Ramos (cell line): ENCODE measurements at regions not wholly inside any gene's neighbourhood (a gene's known extent, or its start where the extent isn't known, plus 50 kb on each side); places are given as distances from the start of the nearest gene placed in this dataset.

ENCODE experiments used
- in situ Hi-C: fragments of 300-500 bp; cut with MboI; formaldehyde crosslinking; loops from one replicate; pipeline ENCODE4 v1.14.3; 2022; ENCODE audit warnings: low sequenced_read_pairs; ENCODE audit not compliant: unreplicated experiment

DNA sequence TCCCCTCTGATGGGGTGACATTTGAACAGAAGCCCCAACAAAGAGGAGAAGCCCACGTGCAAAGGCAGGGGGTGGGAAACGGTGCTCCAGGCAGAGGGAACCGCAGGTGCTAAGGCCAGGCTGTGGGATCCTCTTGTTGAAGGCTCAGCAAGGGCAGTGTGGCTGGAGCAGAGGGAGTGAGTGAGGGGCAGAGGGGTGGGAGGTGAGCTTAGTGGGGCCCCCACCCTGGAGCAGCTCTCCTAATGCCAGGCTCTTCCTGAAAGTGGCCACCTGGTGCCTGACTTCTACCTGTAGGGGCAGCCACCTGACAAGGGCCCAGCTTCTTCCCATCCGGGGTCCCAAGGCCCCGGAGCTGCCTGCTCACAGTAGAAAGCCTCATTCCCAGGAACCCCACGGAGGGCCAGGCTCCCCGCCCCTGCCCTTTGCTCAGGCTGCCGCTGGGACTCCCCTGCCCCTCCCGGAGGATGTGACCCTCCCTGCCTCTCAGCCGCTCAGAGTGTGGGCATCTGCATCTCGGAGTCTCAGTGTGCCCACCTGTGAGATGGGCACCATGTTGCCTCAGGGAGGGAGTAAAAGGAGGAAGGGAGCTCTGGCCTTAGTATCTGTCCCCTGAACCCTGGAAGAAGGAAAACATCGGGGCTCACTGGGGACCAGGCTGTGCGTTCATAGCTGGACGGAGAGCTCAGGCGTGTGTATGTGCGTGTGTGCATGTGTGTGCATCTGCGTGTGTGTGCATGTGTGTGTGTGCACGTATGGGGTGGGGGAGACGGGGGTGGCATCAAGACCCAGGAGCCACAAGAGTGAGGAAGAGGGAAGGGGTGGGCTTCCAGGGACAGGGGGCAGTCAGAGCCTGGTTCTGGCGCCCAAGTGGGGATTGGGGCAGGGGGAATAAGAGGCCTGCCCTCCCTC is 119.4 kb downstream of the CEBPB start:
- in situ Hi-C loops = no loop called here

DNA sequence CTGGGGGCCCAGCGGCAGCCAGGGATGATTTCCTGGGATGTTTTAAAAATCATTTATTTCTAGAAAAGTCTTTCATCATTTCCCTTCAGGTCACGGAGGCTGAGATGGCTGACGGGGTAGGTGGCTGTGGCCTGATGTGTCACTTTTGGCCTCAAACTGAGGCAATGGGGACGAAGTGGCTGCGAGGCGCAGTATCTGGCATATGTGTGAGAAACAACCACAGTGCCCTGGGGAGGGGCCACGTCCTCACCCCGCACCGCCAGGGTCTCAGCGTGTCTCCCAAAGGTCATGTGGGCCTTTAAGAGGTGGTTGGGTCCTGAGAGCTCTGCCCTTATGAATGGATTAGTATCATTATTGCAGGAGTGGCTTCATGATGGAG is 120.0 kb downstream of the CEBPB start:
- in situ Hi-C loops = no loop called here

- in situ Hi-C loops = no loop called here
These were observed 120.8 kb downstream of the CEBPB start for GRCh38 chr20:50311308-50312001.

DNA sequence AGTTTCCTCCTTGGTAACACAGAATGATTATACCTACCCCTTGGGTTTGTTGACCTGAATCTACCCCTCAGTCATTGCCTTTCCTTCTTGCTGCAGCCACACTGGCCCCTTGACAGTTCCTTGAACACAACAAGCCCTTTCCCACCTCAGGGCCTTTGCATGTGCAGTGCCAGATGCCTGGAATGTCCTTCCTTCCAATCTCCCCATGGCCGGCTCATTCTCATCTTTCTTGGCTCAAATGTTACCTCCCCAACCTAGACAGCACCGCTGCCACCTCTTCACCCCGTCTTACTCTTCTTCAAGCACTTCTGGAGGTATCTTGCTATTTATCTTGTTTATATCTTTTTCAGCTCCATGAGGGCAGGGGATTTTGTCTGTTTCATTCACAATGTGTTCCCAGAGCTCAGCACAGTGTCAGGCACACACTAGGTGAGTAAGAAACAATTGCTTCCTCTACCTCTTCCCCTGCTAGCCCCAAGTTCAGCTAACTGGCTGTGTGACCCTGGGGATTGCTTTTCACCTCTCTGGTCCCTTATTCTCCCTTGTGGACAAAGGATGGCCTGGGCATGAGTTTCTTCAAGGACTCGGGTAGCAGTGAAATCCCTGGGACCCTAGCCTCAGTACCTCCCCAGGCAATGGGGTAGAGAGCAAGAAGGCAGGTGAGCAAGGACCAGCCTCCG is 121.5 kb downstream of the CEBPB start:
- in situ Hi-C loops = no loop called here

DNA sequence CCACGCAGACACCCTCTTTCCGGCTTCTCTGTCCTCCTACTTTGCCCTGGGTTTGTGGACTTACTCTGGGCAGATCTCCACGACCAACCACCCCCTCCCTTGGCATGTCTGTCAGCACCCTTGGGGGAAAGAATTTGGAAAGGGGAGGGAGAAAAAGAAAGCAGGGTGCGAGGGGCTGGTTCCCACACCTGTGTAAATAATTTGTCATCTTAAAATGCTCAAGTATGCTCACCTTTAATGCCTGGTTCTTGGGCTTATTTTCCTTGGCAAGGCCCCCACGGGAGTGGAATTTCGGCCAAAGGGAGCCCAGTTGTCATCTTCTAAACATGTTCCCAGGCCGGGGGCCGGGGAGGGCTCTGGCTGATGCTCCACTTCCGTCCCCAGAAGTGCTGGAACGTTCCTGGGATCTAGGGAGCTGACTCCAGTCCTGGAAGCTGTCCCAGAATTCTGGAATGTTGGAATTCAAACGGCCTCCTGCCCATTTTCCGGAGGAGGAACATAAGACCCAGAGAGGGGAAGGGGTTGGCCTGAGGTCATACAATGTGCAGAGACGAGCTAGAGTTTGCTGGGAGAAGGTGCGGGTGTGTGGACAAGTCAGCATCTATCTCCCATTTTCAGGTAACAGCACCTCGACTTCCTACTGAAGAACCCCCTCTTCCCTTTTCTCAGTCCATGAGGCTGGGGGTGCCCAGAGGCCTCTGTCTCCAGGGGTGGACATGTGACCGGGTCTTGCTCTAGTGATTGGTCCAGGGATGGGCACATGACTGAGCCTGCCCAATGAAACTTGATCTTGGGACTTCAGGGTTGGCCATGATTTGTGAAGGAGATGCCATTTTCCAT is 122.3 kb downstream of the CEBPB start:
- in situ Hi-C loops = no loop called here

DNA sequence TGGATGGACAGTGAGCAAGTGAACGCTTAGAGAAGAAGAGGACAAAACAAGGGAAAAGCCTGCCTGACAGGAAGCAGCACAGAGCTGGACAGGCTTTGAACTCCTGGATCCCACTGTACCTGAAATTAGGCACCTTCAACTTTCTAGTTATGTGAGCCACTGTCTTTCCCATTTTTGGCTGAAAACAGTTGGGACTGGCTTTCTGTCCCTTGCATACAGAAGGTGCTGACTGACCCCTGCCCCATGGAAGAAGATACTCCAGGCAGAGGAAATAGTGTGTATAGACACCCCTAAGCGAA is 122.8 kb downstream of the CEBPB start:
- in situ Hi-C loops = no loop called here

GRCh38 chr20:50313827-50314677 is 123.4 kb downstream of the CEBPB start:
- in situ Hi-C loops = no loop called here

DNA sequence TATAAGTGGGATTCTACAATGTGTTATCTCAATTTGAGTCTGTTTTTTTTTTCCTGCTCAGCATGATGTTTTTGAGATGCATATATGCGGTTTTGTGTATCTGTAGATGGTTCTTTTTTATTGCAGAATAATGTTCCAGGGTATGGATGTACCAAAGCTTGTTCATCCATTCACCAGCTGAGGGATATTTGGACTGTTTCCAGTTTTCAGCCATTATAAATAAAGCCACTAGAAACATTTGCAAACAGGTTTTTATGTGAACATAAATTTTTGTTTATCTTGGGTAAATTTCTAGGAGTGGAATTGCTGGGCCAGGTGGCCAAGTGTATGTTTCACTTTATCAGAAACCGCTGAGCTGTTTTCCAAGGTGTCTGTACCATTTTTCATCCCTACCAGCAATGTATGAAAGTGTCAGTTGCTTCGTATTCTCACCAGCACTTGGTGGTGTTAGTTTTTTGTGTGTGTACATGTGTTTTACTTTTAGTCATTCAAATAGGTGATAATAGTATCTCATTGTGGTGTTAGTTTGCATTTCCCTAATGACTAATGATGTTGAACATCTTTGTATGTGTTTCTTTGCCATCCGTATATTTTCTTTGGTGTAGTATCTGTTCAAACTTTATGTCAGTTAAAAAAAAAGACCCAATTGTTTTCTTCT is 124.2 kb downstream of the CEBPB start:
- in situ Hi-C loops = no loop called here

GRCh38 chr20:50315586-50316551 is 125.2 kb downstream of the CEBPB start:
- in situ Hi-C loops = no loop called here

DNA sequence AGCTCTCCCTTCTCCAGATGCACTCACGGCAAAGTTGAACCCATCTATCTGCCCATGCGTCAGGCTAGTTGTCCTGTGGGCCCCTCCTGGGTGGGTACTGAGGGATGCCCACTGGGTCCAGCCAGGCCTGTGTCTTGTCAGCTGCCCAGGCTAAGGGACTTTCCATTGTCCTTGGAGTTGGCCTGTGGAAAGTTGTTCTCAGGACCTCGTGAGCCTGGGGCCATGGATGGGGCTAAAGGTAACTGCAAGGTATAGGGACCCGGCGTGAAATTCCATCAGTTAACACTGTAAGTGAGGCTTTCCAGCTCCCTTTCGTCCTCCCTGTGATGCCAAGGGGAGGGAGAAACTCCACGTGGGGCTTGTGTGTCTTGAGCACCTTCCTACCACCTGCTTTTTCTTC is 126.5 kb downstream of the CEBPB start:
- in situ Hi-C loops = no loop called here

- in situ Hi-C loops = no loop called here
These were observed 127.0 kb downstream of the CEBPB start for GRCh38 chr20:50317609-50318008.

DNA sequence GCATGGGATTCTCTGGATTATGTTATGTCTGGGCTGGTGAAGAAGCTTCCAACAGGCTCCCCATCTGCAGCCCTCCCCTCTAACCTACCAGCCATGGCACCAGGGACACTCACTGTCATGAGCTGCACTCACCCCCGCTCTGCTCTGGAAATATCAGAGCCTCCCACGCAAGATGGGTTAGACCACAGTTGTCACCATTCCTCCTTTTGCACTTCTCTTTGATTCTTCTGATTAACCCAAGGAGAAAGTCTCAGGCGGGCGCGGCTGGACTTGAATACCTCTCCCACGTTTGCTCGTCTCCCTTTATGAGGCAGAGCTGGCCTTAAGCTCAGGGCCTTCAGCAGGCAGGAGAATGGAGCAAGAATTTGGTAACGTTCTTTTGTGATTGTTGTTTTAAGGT is 128.1 kb downstream of the CEBPB start:
- in situ Hi-C loops = no loop called here

- in situ Hi-C loops = no loop called here
These were observed 129.6 kb downstream of the CEBPB start for GRCh38 chr20:50320005-50320900.

GRCh38 chr20:50320901-50321796 is 130.5 kb downstream of the CEBPB start:
- in situ Hi-C loops = no loop called here

- in situ Hi-C loops = no loop called here
These were observed 131.3 kb downstream of the CEBPB start for GRCh38 chr20:50321797-50322480.
